Subcutaneous abdominal adipose tissue (tissue), 5 donors: ENCODE measurements at regions not wholly inside any gene's neighbourhood (a gene's known extent, or its start where the extent isn't known, plus 50 kb on each side); places are given as distances from the start of the nearest gene placed in this dataset.

Source experiments
- H3K27ac ChIP-seq: one replicate; pipeline ENCODE4 v1.7.0; 2013; ENCODE audit warnings: low read depth, mild to moderate bottlenecking, inconsistent platforms, low read length, moderate library complexity
- H3K27me3 ChIP-seq, 5 donors: one replicate each; pipeline ENCODE4 v1.7.0; 2013; ENCODE audit warnings: low read length in 5 of 5, inconsistent platforms in 1 of 5; ENCODE audit not compliant: control insufficient read depth in 5 of 5, insufficient read depth in 4 of 5
- H3K36me3 ChIP-seq, 5 donors: one replicate each; pipeline ENCODE4 v1.7.0; 2013; ENCODE audit warnings: low read length in 5 of 5; ENCODE audit not compliant: control insufficient read depth in 5 of 5, insufficient read depth in 5 of 5
- H3K4me1 ChIP-seq, 5 donors: one replicate each; pipeline ENCODE4 v1.7.0; 2013; ENCODE audit warnings: low read length in 5 of 5, mild to moderate bottlenecking in 3 of 5, moderate library complexity in 1 of 5; ENCODE audit not compliant: control insufficient read depth in 5 of 5, insufficient read depth in 5 of 5
- H3K4me3 ChIP-seq, 5 donors: one replicate each; pipeline ENCODE4 v1.7.0; 2013; ENCODE audit warnings: low read length in 5 of 5, low read depth in 1 of 5
- H3K9ac ChIP-seq, 5 donors: one replicate each; pipeline ENCODE4 v1.7.0; 2013; ENCODE audit warnings: low read length in 5 of 5, mild to moderate bottlenecking in 4 of 5, moderate library complexity in 3 of 5
- H3K9me3 ChIP-seq, 5 donors: one replicate each; pipeline ENCODE4 v1.7.0; 2013; ENCODE audit warnings: low read length in 5 of 5; ENCODE audit not compliant: control insufficient read depth in 5 of 5
- donor health status: healthy.
- donor health status: healthy.
- donor health status: healthy.
- donor health status: healthy.
- donor health status: healthy.

DNA sequence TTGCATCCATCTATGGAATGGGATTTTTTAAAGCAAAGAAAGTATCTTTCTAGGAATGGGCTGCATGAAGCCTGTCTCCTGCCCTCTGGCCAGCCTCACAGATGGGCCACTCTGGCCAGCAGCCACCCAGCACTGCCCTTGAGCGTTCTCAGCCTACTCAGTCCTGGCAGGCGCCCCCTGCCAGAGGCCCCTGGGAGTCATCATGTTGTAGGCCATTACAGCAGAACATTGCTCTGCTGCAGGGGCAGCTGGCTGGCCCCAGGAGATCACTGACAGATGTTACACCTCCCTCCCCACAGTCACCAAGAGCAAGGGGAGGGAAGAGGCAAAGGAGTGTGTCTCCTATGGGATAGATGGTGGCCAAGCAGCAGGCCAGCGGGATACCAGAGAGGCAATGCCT lies 363.7 kb downstream of the NXPE2 start:
- H3K9me3 ChIP-seq, result no peaks in the 10 kb centered on the region
- H3K9ac ChIP-seq, result no peak overlapping the region
- H3K36me3 ChIP-seq, result no peaks in the 10 kb centered on the region
- no peak overlapping the region for H3K27ac ChIP-seq
- no peak overlapping the region for H3K4me3 ChIP-seq
- no peaks in the 10 kb centered on the region for H3K4me1 ChIP-seq
- no peaks in the 10 kb centered on the region for H3K27me3 ChIP-seq

DNA sequence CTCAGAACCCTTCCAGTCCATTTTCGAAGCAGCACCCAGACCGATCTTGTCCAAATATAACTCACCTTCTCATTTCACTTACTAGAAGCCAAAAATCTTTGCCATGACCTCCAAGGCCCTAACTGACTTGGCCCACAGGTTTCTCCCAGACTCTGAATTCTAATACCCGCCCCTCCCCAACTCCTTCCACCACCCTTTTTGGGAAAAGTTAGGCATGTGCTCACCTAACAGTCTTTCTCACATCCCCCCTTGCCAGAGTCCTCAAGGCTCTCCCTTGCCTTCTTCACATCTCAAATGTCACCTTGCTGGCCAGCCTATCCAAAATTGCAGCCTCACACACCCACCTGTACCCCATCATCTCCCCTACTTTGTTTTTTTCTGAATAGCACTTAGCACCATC lies 369.3 kb downstream of the NXPE2 start:
- Histone ChIP-seq H3K9me3 (no peaks in the 10 kb centered on the region), H3K4me3 (no peak overlapping the region), H3K36me3 (no peaks in the 10 kb centered on the region), H3K27ac (no peak overlapping the region), H3K9ac (no peak overlapping the region), H3K4me1 (no peaks in the 10 kb centered on the region), H3K27me3 (peaks cover 0 to 9% (median 3%) of the 10 kb centered on the region in 5 donors)

DNA sequence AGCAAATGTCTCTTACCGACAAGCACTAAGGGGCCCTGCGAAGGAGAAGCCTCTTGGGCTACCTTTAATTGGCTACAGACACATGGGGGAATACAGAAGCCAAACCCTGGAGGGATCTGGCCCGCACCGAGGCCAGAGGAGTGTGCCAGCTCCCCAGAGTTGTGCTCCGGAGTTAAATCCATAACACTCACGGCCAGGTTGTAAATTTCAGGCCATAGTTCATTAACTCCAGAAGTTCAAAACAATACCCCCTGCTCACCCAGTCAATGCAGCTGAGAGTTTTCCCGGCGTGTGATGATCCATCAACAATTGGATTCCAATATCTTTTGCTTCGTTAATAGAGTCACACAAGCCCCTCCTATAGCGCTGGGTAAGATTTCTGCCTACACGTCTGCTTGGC lies 371.5 kb downstream of the NXPE2 start:
- Histone ChIP-seq H3K4me1 (no peaks in the 10 kb centered on the region), H3K4me3 (no peak overlapping the region), H3K27me3 (peaks cover 0 to 9% (median 3%) of the 10 kb centered on the region in 5 donors), H3K36me3 (no peaks in the 10 kb centered on the region), H3K9ac (no peak overlapping the region), H3K9me3 (peaks cover 0 to under 1% (median 0%) of the 10 kb centered on the region in 5 donors), H3K27ac (no peak overlapping the region)

DNA sequence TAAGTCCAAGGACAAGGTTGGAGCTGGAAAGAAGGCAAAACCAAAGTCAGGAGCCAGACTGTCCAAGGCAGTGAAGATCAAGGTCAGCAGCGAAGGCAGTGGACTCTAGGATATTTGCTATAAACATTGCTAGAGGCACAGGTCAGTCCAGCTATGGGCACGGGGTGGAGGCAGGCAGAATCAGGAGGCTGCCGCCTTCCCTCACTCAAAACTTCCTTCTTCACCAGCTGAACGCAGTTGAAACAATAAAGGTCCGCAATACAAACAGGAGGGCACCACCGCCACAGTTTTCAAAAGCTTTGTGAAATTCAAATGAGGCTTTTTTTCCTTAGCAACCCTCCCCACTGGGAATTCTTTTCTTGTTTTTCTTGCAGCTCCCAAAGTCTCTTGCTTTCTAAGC lies 372.4 kb downstream of the NXPE2 start:
- H3K27ac ChIP-seq, result no peak overlapping the region
- H3K9ac ChIP-seq, result no peak overlapping the region
- H3K36me3 ChIP-seq, result no peaks in the 10 kb centered on the region
- H3K4me3 ChIP-seq, result no peak overlapping the region
- H3K4me1 ChIP-seq, result no peaks in the 10 kb centered on the region
- peaks cover 0 to 9% (median 3%) of the 10 kb centered on the region in 5 donors for H3K27me3 ChIP-seq
- H3K9me3 ChIP-seq, result peaks cover 0 to 9% (median 3%) of the 10 kb centered on the region in 5 donors

DNA sequence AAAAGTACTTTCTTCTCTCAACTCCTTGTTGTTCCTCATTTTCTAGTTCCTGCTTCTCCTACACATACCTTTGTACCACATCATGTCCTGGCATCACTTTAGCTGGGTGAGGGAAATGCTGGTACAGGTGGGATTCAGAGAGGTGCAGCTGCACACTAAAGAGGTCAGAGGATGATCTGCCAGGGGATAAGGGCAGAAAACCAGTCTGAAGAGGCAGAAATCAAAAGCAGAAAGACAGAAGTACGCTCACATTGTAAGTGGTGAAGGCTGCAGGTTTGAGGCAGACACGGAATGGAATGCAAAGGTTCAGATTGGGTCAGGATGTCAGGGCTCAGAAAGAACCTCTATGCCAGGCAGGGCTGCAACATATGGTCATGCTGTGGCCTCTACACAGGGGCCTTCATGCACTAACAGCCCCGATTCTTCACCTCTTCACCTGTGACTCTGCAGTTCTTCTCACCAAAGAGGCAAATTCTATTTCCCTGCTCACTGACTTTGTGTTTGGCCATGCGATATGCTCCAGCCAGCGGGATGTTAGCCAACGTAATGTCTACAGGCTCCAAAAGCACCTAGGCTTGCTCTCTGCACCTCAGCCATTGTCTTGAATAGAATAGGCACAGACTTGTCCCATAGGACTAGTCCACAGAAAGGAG lies 373.7 kb downstream of the NXPE2 start:
- H3K27me3 ChIP-seq, result peaks cover 0 to 9% (median 3%) of the 10 kb centered on the region in 5 donors
- no peak overlapping the region for H3K27ac ChIP-seq
- H3K36me3 ChIP-seq, result no peaks in the 10 kb centered on the region
- H3K4me3 ChIP-seq, result no peak overlapping the region
- H3K9ac ChIP-seq, result no peak overlapping the region
- H3K4me1 ChIP-seq, result no peaks in the 10 kb centered on the region
- H3K9me3 ChIP-seq, result peaks cover 0 to 21% (median 16%) of the 10 kb centered on the region in 5 donors

DNA sequence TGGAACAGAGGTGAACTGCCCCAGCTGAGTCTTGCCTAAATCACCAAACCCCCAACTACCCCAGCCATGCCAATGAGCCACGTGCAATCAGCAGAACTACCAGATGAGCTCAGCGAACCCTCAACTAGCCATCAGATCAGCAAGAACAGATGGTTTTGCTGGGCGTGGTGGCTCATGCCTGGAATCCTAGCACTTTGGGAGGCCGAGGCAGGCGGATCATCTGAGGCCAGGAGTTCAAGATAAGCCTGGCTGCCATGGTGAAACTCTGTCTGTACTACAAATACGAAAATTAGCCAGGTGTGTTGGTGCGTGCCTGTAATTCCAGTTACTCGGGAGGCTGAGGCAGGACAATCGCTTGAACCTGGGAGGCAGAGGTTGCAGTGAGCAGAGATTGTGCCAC lies 374.3 kb downstream of the NXPE2 start:
- no peak overlapping the region for H3K4me3 ChIP-seq
- H3K9me3 ChIP-seq, result peaks cover 3 to 26% (median 21%) of the 10 kb centered on the region in 5 donors
- peaks cover 0 to 9% (median 3%) of the 10 kb centered on the region in 5 donors for H3K27me3 ChIP-seq
- no peaks in the 10 kb centered on the region for H3K36me3 ChIP-seq
- no peak overlapping the region for H3K27ac ChIP-seq
- no peak overlapping the region for H3K9ac ChIP-seq
- no peaks in the 10 kb centered on the region for H3K4me1 ChIP-seq

DNA sequence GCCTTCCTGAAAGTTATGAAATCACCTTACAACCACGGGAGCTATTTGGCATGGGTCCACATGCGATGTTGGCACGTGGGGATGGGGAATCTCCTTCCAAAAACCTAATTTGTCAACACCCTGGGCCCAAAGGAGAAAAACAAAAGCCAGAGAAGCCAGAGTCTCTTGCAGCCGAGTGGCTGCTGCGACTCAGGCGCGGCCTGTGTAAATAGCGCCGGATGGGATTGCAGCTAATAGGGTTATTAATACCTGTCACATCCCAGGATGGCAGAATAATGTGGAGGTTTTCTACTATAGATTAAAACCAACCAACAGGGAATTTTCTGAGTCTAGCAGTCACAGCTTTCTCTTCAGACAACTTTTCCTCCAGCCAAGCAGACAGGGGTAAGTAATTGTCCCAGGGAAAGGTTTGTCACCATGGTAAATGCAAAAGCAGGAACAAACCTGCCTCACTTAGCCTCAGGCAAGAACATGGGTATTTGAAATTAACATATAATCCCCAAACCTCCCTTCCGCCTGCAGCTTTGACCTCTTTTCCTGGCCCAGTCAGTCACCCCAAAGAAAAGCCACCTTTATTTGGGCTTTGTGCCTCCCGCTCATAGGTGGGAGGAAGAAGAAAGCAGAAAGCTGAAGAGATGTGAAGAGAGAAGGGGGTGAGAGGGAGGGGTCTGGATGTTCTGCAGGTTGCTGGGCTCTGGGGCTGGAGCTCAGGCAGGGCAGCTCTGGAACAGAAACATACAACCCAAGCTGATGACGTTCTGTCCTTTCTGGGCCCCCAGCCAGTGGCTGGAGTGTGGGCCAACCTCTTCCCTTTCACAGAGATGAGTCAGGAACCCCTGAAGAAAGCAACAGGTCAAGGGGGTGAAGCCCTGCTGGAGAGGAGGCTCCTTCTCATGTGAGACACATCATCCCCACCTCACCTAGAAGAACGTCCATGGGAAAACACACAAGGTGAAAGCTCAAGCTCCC lies 376.5 kb downstream of the NXPE2 start:
- Histone ChIP-seq H3K27me3 (peaks cover 0 to 5% (median 3%) of the 10 kb centered on the region in 5 donors), H3K9ac (no peak overlapping the region), H3K9me3 (peaks cover 3 to 28% (median 24%) of the 10 kb centered on the region in 5 donors), H3K4me3 (no peak overlapping the region), H3K4me1 (no peaks in the 10 kb centered on the region), H3K27ac (no peak overlapping the region), H3K36me3 (no peaks in the 10 kb centered on the region)

DNA sequence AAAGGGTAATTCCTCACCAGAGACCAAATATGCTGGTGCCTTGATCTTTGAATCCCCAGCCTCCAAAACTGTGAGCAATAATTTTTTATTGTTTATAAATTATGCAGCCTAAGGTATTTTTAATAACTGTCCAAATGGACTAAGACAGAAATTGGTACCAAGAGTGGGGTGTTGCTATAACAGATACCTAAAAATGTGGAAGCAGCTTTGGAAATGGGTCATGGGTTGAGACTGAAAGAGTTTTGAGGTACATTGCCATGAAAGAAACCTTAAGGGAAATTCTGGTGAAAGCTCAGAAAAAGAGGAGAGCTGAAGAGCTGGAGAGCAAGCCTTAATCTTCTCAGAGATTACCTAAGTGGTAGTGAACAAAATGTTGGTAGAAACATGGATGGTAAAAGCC lies 378.2 kb downstream of the NXPE2 start:
- Histone ChIP-seq H3K36me3 (no peaks in the 10 kb centered on the region), H3K27ac (no peak overlapping the region), H3K4me1 (no peaks in the 10 kb centered on the region), H3K4me3 (no peak overlapping the region), H3K9ac (no peak overlapping the region), H3K9me3 (peaks cover 3 to 28% (median 24%) of the 10 kb centered on the region in 5 donors), H3K27me3 (no peaks in the 10 kb centered on the region)

DNA sequence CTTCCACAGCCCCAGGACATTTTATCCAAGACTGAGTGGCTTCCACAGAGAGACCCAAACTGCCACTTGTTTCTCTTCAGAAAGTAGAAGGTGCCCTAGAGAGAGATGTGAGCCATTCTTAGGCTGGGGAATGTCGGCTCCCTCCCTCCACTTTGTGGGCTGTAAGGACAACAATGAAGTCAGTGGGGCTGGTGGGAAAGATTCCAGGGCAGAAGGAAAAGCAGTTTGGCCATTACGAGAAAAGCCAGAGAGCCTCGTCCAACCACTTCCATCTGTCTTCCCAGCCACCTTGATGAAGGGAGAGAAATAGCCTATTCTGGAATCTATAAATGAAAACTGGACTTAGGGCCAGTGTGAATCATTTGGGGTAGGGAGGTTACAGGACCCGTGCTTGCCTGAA lies 382.5 kb downstream of the NXPE2 start:
- H3K9me3 ChIP-seq, result peaks cover 7 to 35% (median 26%) of the 10 kb centered on the region in 5 donors
- H3K27me3 ChIP-seq, result no peaks in the 10 kb centered on the region
- no peaks in the 10 kb centered on the region for H3K36me3 ChIP-seq
- no peaks in the 10 kb centered on the region for H3K4me1 ChIP-seq
- H3K27ac ChIP-seq, result no peak overlapping the region
- H3K4me3 ChIP-seq, result no peak overlapping the region
- H3K9ac ChIP-seq, result no peak overlapping the region

DNA sequence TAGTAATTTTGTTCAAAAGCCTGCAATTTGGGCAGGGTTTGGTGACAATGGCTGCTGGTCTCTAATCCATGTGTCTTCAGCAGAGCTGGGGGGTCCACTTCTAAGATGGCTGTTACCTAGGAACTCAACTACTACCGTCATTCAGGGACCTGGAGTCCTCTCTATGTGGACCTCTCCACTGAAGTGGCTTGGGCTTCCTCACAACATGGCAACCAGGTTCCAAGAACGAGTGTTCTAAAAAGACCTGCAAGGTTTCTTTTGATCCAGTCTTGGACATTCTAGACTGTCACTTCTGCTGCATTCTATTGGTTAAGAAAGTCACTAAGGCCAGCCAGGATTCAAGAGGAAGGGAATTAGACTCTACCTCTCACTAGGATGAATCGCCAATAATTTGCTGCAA lies 387.0 kb downstream of the NXPE2 start:
- H3K27me3 ChIP-seq, result peaks cover 0 to 4% (median 0%) of the 10 kb centered on the region in 5 donors
- H3K4me1 ChIP-seq, result no peaks in the 10 kb centered on the region
- no peak overlapping the region for H3K9ac ChIP-seq
- H3K27ac ChIP-seq, result no peak overlapping the region
- H3K9me3 ChIP-seq, result peaks cover 4 to 16% (median 8%) of the 10 kb centered on the region in 5 donors
- H3K4me3 ChIP-seq, result no peak overlapping the region
- H3K36me3 ChIP-seq, result no peaks in the 10 kb centered on the region
